Neural cell (in vitro differentiated cells): ENCODE measurements at regions not wholly inside any gene's neighbourhood (a gene's known extent, or its start where the extent isn't known, plus 50 kb on each side); places are given as distances from the start of the nearest gene placed in this dataset.

ENCODE experiments used
- H2AFZ ChIP-seq: fragments of 200-600, 300-800 bp; sonication (generic), shearing (Covaris generic); 2 replicates; pipeline ENCODE4 v1.6.0; 2014; ENCODE audit warnings: low read depth, mild to moderate bottlenecking, antibody characterized with exemption, low read length, moderate library complexity
- H3F3A ChIP-seq: fragments of 200-600 bp; shearing (Covaris generic); 2 replicates; pipeline ENCODE4 v1.6.1; 2016; ENCODE audit warnings: mild to moderate bottlenecking, moderate library complexity, mixed read lengths, antibody characterized with exemption, low read length; ENCODE audit not compliant: insufficient read depth, poor library complexity, severe bottlenecking
- H3K27ac ChIP-seq: fragments of 200-600, 300-800 bp; sonication (generic), shearing (Covaris generic); 2 replicates; pipeline ENCODE4 v1.5.1; 2014; ENCODE audit warnings: mild to moderate bottlenecking, low read length, moderate library complexity
- H3K27me3 ChIP-seq: fragments of 300-800, 200-600 bp; sonication (generic), shearing (Covaris generic); 2 replicates; pipeline ENCODE4 v1.6.0; 2014; ENCODE audit warnings: mild to moderate bottlenecking, low read depth, low read length, moderate library complexity; ENCODE audit not compliant: insufficient read depth
- H3K36me3 ChIP-seq: fragments of 300-800, 200-600 bp; sonication (generic), shearing (Covaris generic); 2 replicates; pipeline ENCODE4 v1.5.1; 2014; ENCODE audit warnings: mild to moderate bottlenecking, antibody characterized with exemption, low read length, moderate library complexity; ENCODE audit not compliant: insufficient read depth
- H3K4me2 ChIP-seq: fragments of 300-800, 200-600 bp; sonication (generic), shearing (Covaris generic); 2 replicates; pipeline ENCODE4 v1.6.0; 2014; ENCODE audit warnings: mild to moderate bottlenecking, low read length
- H3K4me3 ChIP-seq: fragments of 300-800, 200-600 bp; sonication (generic), shearing (Covaris generic); 2 replicates; pipeline ENCODE4 v1.5.1; 2014; ENCODE audit warnings: mild to moderate bottlenecking, low read length, moderate library complexity
- H3K79me2 ChIP-seq: fragments of 200-600 bp; shearing (Covaris generic); replicated peaks from 2 replicates; pipeline ENCODE4 v1.6.0; 2014; ENCODE audit warnings: mild to moderate bottlenecking, low read length, moderate library complexity; ENCODE audit not compliant: insufficient read depth
- H3K9ac ChIP-seq: fragments of 300-800, 200-600 bp; sonication (generic), shearing (Covaris generic); 2 replicates; pipeline ENCODE4 v1.6.1; 2016; ENCODE audit warnings: mild to moderate bottlenecking, low read length, mixed read lengths
- H3K9me2 ChIP-seq: fragments of 200-600 bp; shearing (Covaris generic); 2 replicates; pipeline ENCODE4 v1.6.1; 2016; ENCODE audit warnings: mild to moderate bottlenecking, low read length, mixed read lengths; ENCODE audit not compliant: insufficient read depth
- H3K9me3 ChIP-seq: fragments of 200-600, 300-800 bp; sonication (generic), shearing (Covaris generic); 2 replicates; pipeline ENCODE4 v1.6.1; 2016; ENCODE audit warnings: mild to moderate bottlenecking, mixed run types, low read length, moderate library complexity, mixed read lengths
- H4K20me1 ChIP-seq: fragments of 200-600 bp; shearing (Covaris generic); 2 replicates; pipeline ENCODE4 v1.6.1; 2016; ENCODE audit warnings: mild to moderate bottlenecking, mixed run types; ENCODE audit not compliant: insufficient read depth
- EP300 ChIP-seq: fragments of 450-650 bp; conservative IDR thresholded peaks from 2 replicates; pipeline ENCODE4 v1.6.1; 2014; ENCODE audit warnings: antibody characterized with exemption, mild to moderate bottlenecking, moderate library complexity; ENCODE audit not compliant: poor library complexity, severe bottlenecking
- EZH2 ChIP-seq: fragments of 200-600, 300-800 bp; shearing (Covaris generic), sonication (generic); IDR thresholded peaks from 2 replicates; pipeline ENCODE4 v1.6.1; 2014; ENCODE audit warnings: antibody characterized with exemption, low read length, borderline replicate concordance, mild to moderate bottlenecking; ENCODE audit not compliant: insufficient read depth, poor library complexity, severe bottlenecking
- MXI1 ChIP-seq: fragments of 450-650 bp; conservative IDR thresholded peaks from 2 replicates; pipeline ENCODE4 v1.6.1; 2014; ENCODE audit warnings: antibody characterized with exemption, mild to moderate bottlenecking; ENCODE audit not compliant: poor library complexity, severe bottlenecking
- POLR2AphosphoS5 ChIP-seq: IDR thresholded peaks from 2 replicates; pipeline ENCODE4 v1.6.1; 2012
- RAD21 ChIP-seq: fragments of 450-650 bp; conservative IDR thresholded peaks from 2 replicates; pipeline ENCODE4 v1.6.1; 2014; ENCODE audit warnings: antibody characterized with exemption, mild to moderate bottlenecking, moderate library complexity
- REST ChIP-seq: IDR thresholded peaks from 2 replicates; pipeline ENCODE4 v1.6.1; 2012; ENCODE audit warnings: borderline replicate concordance
- SMC3 ChIP-seq: fragments of 450-650 bp; conservative IDR thresholded peaks from 2 replicates; pipeline ENCODE4 v1.6.1; 2014; ENCODE audit warnings: antibody characterized with exemption, mild to moderate bottlenecking, moderate library complexity; ENCODE audit not compliant: poor library complexity
- TAF1 ChIP-seq: IDR thresholded peaks from 2 replicates; pipeline ENCODE4 v1.6.1; 2012; ENCODE audit warnings: low read depth
- TF ChIP-seq, protein P1 (sequence below): fragments of 450-650 bp; IDR thresholded peaks from 2 replicates; pipeline ENCODE4 v1.5.1; 2014; ENCODE audit warnings: antibody characterized with exemption, mild to moderate bottlenecking, moderate library complexity; ENCODE audit not compliant: poor library complexity, severe bottlenecking

DNA sequence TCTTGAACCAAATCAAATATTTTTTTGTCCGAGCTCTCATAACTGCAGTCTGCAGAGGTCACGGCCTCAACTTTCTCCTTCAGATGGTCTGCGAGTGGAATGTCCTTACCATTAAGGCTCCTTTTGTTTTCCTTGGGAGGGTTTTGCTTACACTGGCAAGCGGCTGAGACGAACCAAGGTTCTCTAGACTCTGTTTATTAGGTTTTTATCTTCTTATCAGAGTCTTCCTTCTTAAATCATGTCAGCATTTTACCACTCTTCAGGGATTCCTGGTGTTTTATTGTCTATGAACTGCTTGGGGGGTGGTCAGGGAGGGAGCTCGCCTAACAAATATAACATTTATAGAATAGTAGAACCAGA is 773.7 kb upstream of the NR2F2 start:
- Histone ChIP-seq H2AFZ (no peak overlapping the region), H3K36me3 (no peaks in the 10 kb centered on the region), H3K27me3 (no peaks in the 10 kb centered on the region), H3K79me2 (no peaks in the 10 kb centered on the region), H3K9ac (no peak overlapping the region), H3K4me3 (no peak overlapping the region), H3K27ac (no peak overlapping the region), H3F3A (no peaks in the 10 kb centered on the region), H4K20me1 (no peaks in the 10 kb centered on the region), H3K9me3 (no peaks in the 10 kb centered on the region), H3K9me2 (no peaks in the 10 kb centered on the region), H3K4me2 (no peak overlapping the region)
- TF ChIP-seq POLR2AphosphoS5 (no peak), EP300 (no peak), REST (no peak), SMC3 (no peak), TAF1 (no peak), RAD21 (no peak), MXI1 (no peak), EZH2 (no peak)
- TF ChIP-seq, protein P1, sequence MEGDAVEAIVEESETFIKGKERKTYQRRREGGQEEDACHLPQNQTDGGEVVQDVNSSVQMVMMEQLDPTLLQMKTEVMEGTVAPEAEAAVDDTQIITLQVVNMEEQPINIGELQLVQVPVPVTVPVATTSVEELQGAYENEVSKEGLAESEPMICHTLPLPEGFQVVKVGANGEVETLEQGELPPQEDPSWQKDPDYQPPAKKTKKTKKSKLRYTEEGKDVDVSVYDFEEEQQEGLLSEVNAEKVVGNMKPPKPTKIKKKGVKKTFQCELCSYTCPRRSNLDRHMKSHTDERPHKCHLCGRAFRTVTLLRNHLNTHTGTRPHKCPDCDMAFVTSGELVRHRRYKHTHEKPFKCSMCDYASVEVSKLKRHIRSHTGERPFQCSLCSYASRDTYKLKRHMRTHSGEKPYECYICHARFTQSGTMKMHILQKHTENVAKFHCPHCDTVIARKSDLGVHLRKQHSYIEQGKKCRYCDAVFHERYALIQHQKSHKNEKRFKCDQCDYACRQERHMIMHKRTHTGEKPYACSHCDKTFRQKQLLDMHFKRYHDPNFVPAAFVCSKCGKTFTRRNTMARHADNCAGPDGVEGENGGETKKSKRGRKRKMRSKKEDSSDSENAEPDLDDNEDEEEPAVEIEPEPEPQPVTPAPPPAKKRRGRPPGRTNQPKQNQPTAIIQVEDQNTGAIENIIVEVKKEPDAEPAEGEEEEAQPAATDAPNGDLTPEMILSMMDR: no peak

GRCh38 chr15:95557226-95558046 is 773.1 kb upstream of the NR2F2 start:
- Histone ChIP-seq H2AFZ (no peak overlapping the region), H3F3A (no peaks in the 10 kb centered on the region), H3K27ac (no peak overlapping the region), H3K27me3 (no peaks in the 10 kb centered on the region), H3K9me3 (no peaks in the 10 kb centered on the region), H3K36me3 (no peaks in the 10 kb centered on the region), H3K9ac (no peak overlapping the region), H3K79me2 (no peaks in the 10 kb centered on the region), H3K4me3 (no peak overlapping the region), H4K20me1 (no peaks in the 10 kb centered on the region), H3K9me2 (no peaks in the 10 kb centered on the region), H3K4me2 (no peak overlapping the region)
- no peak for TF ChIP-seq EP300
- TF ChIP-seq SMC3: no peak
- TF ChIP-seq, protein P1: no peak
